Esophagus muscularis mucosa (tissue), 4 donors: ENCODE measurements at regions not wholly inside any gene's neighbourhood (a gene's known extent, or its start where the extent isn't known, plus 50 kb on each side); places are given as distances from the start of the nearest gene placed in this dataset.

Experiments
- DNase-seq: peaks from one replicate; pipeline ENCODE4 v3.0.0-alpha.2; 2017; ENCODE audit errors: extremely low spot score
- H3K27ac ChIP-seq, 4 donors: fragments of 200-600 bp; sonication (generic); replicated peaks in 1 of 4; 1 replicate in 3 of 4; 2 replicates in 1 of 4; pipeline ENCODE4 v1.5.1; 2016 to 2019; ENCODE audit warnings: mild to moderate bottlenecking in 1 of 4
- H3K27me3 ChIP-seq, 4 donors: fragments of 200-600 bp; sonication (generic); one replicate each; pipeline versions ENCODE4 v1.5.1 to v1.6.0; 2016 to 2019
- H3K36me3 ChIP-seq, 4 donors: fragments of 200-600 bp; sonication (generic); one replicate each; pipeline ENCODE4 v1.5.1; 2016 to 2019
- H3K4me1 ChIP-seq, 4 donors: fragments of 200-600 bp; sonication (generic); one replicate each; pipeline ENCODE4 v1.5.1; 2016 to 2019
- H3K4me3 ChIP-seq, 4 donors: fragments of 200-600 bp; sonication (generic); 1 replicate in 2 of 4; 2 replicates in 2 of 4; pipeline ENCODE4 v1.5.1; 2016 to 2019; ENCODE audit warnings: mild to moderate bottlenecking in 4 of 4, moderate library complexity in 1 of 4
- H3K9me3 ChIP-seq, 4 donors: fragments of 200-600 bp; sonication (generic); 1 replicate in 3 of 4; 2 replicates in 1 of 4; pipeline ENCODE4 v1.5.1; 2016 to 2019
- EP300 ChIP-seq: sonication (generic); formaldehyde crosslinking; IDR thresholded peaks from one replicate; pipeline ENCODE4 v1.6.1; 2017; ENCODE audit warnings: antibody characterized with exemption
- POLR2A ChIP-seq: fragments of 450-650 bp; IDR thresholded peaks from one replicate; pipeline ENCODE4 v1.6.1; 2017; ENCODE audit warnings: antibody characterized with exemption, moderate library complexity, mild to moderate bottlenecking, low read depth
- POLR2AphosphoS5 ChIP-seq, 2 donors: sonication (generic); formaldehyde crosslinking; IDR thresholded peaks; one replicate each; pipeline ENCODE4 v1.6.1; 2017; ENCODE audit warnings: antibody characterized with exemption in 2 of 2
- WGBS: methylation state at CpG from one replicate; pipeline ENCODE4 v1.1.5; 2018; 5-methylcytosine and 5-hydroxymethylcytosine counted together
- intact Hi-C: fragments of 100-400 bp; cut with DNase I; formaldehyde crosslinking; loops from one replicate; pipeline ENCODE4 v1.15.1; 2023
- TF ChIP-seq, protein P1 (sequence below), 3 experiments: fragments of 200-600 bp in 2 of 3; fragments of 450-650 bp in 1 of 3; sonication (generic) in 2 of 3; IDR thresholded peaks; one replicate each; pipeline ENCODE4 v1.5.1; 2017 to 2019; ENCODE audit warnings: antibody characterized with exemption in 3 of 3, mild to moderate bottlenecking in 2 of 3, moderate library complexity in 1 of 3

- Histone ChIP-seq H3K4me1 (peaks cover 0 to 5% (median 0%) of the 10 kb centered on the region in 4 donors), H3K4me3 (no peak overlapping the region), H3K27ac (no peak overlapping the region), H3K36me3 (no peaks in the 10 kb centered on the region), H3K27me3 (no peaks in the 10 kb centered on the region), H3K9me3 (peaks cover 0 to 10% (median 0%) of the 10 kb centered on the region in 4 donors)
- intact Hi-C loops: no loop called here
- DNase-seq: no peak
- TF ChIP-seq POLR2A (no peak), EP300 (no peak), POLR2AphosphoS5 (IDR thresholded peaks at IDR 0.05) (no peak)
- TF ChIP-seq, protein P1, sequence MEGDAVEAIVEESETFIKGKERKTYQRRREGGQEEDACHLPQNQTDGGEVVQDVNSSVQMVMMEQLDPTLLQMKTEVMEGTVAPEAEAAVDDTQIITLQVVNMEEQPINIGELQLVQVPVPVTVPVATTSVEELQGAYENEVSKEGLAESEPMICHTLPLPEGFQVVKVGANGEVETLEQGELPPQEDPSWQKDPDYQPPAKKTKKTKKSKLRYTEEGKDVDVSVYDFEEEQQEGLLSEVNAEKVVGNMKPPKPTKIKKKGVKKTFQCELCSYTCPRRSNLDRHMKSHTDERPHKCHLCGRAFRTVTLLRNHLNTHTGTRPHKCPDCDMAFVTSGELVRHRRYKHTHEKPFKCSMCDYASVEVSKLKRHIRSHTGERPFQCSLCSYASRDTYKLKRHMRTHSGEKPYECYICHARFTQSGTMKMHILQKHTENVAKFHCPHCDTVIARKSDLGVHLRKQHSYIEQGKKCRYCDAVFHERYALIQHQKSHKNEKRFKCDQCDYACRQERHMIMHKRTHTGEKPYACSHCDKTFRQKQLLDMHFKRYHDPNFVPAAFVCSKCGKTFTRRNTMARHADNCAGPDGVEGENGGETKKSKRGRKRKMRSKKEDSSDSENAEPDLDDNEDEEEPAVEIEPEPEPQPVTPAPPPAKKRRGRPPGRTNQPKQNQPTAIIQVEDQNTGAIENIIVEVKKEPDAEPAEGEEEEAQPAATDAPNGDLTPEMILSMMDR (IDR thresholded peaks at IDR 0.05): no peak
- 90% methylated on average over 8 of the region's 9 CpGs for WGBS
Observed at GRCh38 chr2:128512379-128513115, 193.9 kb upstream of the HS6ST1 start.

GRCh38 chr2:128513116-128513960 is 194.7 kb upstream of the HS6ST1 start:
- no peak overlapping the region for H3K4me3 ChIP-seq
- peaks cover 0 to 5% (median 0%) of the 10 kb centered on the region in 4 donors for H3K4me1 ChIP-seq
- TF ChIP-seq EP300 (no peak), POLR2A (no peak), POLR2AphosphoS5 (IDR thresholded peaks at IDR 0.05) (no peak)
- TF ChIP-seq, protein P1 (IDR thresholded peaks at IDR 0.05): no peak
- WGBS: 86% methylated on average over 12 of the region's 12 CpGs
- intact Hi-C loops: no loop called here
- H3K9me3 ChIP-seq: peaks cover 0 to 8% (median 0%) of the 10 kb centered on the region in 4 donors
- H3K36me3 ChIP-seq: no peaks in the 10 kb centered on the region
- no peak overlapping the region for H3K27ac ChIP-seq
- H3K27me3 ChIP-seq: no peaks in the 10 kb centered on the region
- DNase-seq: no peak

GRCh38 chr2:128513961-128514283 is 195.3 kb upstream of the HS6ST1 start:
- intact Hi-C loops: no loop called here
- peaks cover 0 to 5% (median 0%) of the 10 kb centered on the region in 4 donors for H3K4me1 ChIP-seq
- no peaks in the 10 kb centered on the region for H3K27me3 ChIP-seq
- 76% methylated on average over 3 of the region's 3 CpGs for WGBS
- DNase-seq: no peak
- H3K4me3 ChIP-seq: no peak overlapping the region
- H3K36me3 ChIP-seq: no peaks in the 10 kb centered on the region
- no peak overlapping the region for H3K27ac ChIP-seq
- TF ChIP-seq EP300 (no peak), POLR2AphosphoS5 (IDR thresholded peaks at IDR 0.05) (no peak), POLR2A (no peak)
- TF ChIP-seq, protein P1 (IDR thresholded peaks at IDR 0.05): no peak
- peaks cover 0 to 3% (median 0%) of the 10 kb centered on the region in 4 donors for H3K9me3 ChIP-seq

DNA sequence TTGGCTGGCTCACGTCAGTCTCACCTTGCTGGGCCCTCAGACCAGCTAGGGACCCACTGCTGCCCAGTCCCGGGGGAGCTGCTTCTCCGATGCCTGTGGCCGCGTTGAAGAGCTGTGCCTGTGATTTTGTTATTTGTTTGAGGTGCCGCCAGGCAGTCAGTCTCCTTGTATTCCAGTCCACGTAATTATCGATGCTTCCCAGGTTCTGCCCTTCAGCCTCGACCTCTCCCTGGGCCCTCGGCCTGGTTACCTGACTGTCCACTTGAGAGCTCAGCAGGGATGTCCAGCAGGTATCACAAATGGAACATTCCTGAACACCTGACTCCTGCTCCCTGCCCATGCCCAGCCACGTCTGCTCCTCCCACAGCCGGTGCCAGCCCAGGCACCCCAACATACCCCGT is 195.9 kb upstream of the HS6ST1 start:
- intact Hi-C loops: no loop called here
- DNase-seq: no peak
- Histone ChIP-seq H3K4me3 (no peak overlapping the region), H3K27ac (no peak overlapping the region), H3K9me3 (no peaks in the 10 kb centered on the region), H3K36me3 (no peaks in the 10 kb centered on the region), H3K27me3 (no peaks in the 10 kb centered on the region), H3K4me1 (peaks cover 0 to 5% (median 0%) of the 10 kb centered on the region in 4 donors)
- TF ChIP-seq, protein P1 (IDR thresholded peaks at IDR 0.05): no peak
- no peak for TF ChIP-seq POLR2AphosphoS5 (IDR thresholded peaks at IDR 0.05)
- no peak for TF ChIP-seq EP300
- TF ChIP-seq POLR2A: no peak
- 94% methylated on average over 13 of the region's 13 CpGs for WGBS
